HEK293 (cell line): ENCODE measurements at regions not wholly inside any gene's neighbourhood (a gene's known extent, or its start where the extent isn't known, plus 50 kb on each side); places are given as distances from the start of the nearest gene placed in this dataset.

Source experiments
- CTCF ChIA-PET: fragments of 350-600 bp; formaldehyde crosslinking; extraction: SDS; loops from one replicate; lab custom pipeline; 2021; ENCODE audit warnings: antibody characterized with exemption; lab: Yijun Ruan, JAX
- POLR2A ChIA-PET: fragments of 300-600 bp; formaldehyde crosslinking; extraction: SDS; loops from one replicate; lab custom pipeline; 2020; ENCODE audit warnings: antibody characterized with exemption, inconsistent platforms; lab: Yijun Ruan, JAX
- H3K27ac ChIP-seq: fragments of 200-500 bp; sonication (Bioruptor generic); 2 replicates; pipeline ENCODE4 v1.5.1; 2014; ENCODE audit warnings: low read depth, low read length, control low read depth, inconsistent platforms; ENCODE audit errors: extremely low read depth
- H3K36me3 ChIP-seq, 2 experiments: fragments of 200-500 bp in 1 of 2; sonication (Bioruptor generic) in 1 of 2; 1 replicate in 1 of 2; 2 replicates in 1 of 2; pipeline ENCODE4 v1.5.1; 2014 to 2017; ENCODE audit warnings: inconsistent platforms in 2 of 2, low read length in 2 of 2; ENCODE audit not compliant: control insufficient read depth in 2 of 2, insufficient read depth in 1 of 2
- H3K4me1 ChIP-seq: fragments of 200-500 bp; sonication (Bioruptor generic); 2 replicates; pipeline ENCODE4 v1.5.1; 2014; ENCODE audit warnings: mild to moderate bottlenecking, low read length, inconsistent platforms; ENCODE audit not compliant: control insufficient read depth, insufficient read depth
- H3K4me3 ChIP-seq: 2 replicates; pipeline ENCODE4 v1.5.1; 2011; ENCODE audit warnings: low read depth, mild to moderate bottlenecking, control low read depth, low read length, moderate library complexity
- H3K9me3 ChIP-seq: fragments of 200-500 bp; sonication (Bioruptor generic); 2 replicates; pipeline ENCODE4 v1.5.1; 2014; ENCODE audit warnings: low read depth, low read length, inconsistent platforms; ENCODE audit not compliant: control insufficient read depth, insufficient read depth
- GLI2 ChIP-seq: fragments of 450-650 bp; formaldehyde crosslinking; IDR thresholded peaks from 2 replicates; pipeline ENCODE4; 2017; ENCODE audit warnings: missing biosample characterization, missing genetic modification characterization, low read depth, borderline replicate concordance
- HOXC10 ChIP-seq: sonication (generic); formaldehyde crosslinking; IDR thresholded peaks from 2 replicates; pipeline ENCODE4 v1.8.1; 2023; ENCODE audit warnings: mild to moderate bottlenecking, missing genetic modification reagents
- RBAK ChIP-seq: fragments of 450-650 bp; formaldehyde crosslinking; IDR thresholded peaks from 2 replicates; pipeline ENCODE4 v1.5.1; 2016; ENCODE audit warnings: missing biosample characterization, missing genetic modification characterization
- YY1 ChIP-seq: fragments of 450-650 bp; formaldehyde crosslinking; IDR thresholded peaks from 2 replicates; pipeline ENCODE4 v1.5.1; 2018; ENCODE audit warnings: missing biosample characterization, missing genetic modification characterization
- ZBTB10 ChIP-seq: fragments of 450-650 bp; formaldehyde crosslinking; IDR thresholded peaks from 2 replicates; pipeline ENCODE4 v1.5.1; 2016; ENCODE audit warnings: missing biosample characterization, missing genetic modification characterization
- ZBTB17 ChIP-seq: fragments of 450-650 bp; formaldehyde crosslinking; IDR thresholded peaks from 2 replicates; pipeline ENCODE4 v1.5.1; 2016; ENCODE audit warnings: missing biosample characterization, missing genetic modification characterization
- ZBTB20 ChIP-seq: fragments of 450-650 bp; formaldehyde crosslinking; IDR thresholded peaks from 2 replicates; pipeline ENCODE4 v1.5.1; 2016; ENCODE audit warnings: missing biosample characterization, missing genetic modification characterization
- ZFP41 ChIP-seq: fragments of 450-650 bp; formaldehyde crosslinking; IDR thresholded peaks from 2 replicates; pipeline ENCODE4 v1.5.1; 2016; ENCODE audit warnings: missing biosample characterization, missing genetic modification characterization, borderline replicate concordance
- ZNF114 ChIP-seq: fragments of 450-650 bp; formaldehyde crosslinking; IDR thresholded peaks from 2 replicates; pipeline ENCODE4 v1.5.0; 2017; ENCODE audit warnings: missing biosample characterization, missing genetic modification characterization
- ZNF133 ChIP-seq: fragments of 450-650 bp; formaldehyde crosslinking; IDR thresholded peaks from 2 replicates; pipeline ENCODE4 v1.5.1; 2016; ENCODE audit warnings: missing biosample characterization, missing genetic modification characterization
- ZNF157 ChIP-seq: fragments of 450-650 bp; formaldehyde crosslinking; IDR thresholded peaks from 2 replicates; pipeline ENCODE4 v1.5.1; 2016; ENCODE audit warnings: missing biosample characterization, missing genetic modification characterization
- ZNF16 ChIP-seq: fragments of 450-650 bp; formaldehyde crosslinking; IDR thresholded peaks from 2 replicates; pipeline ENCODE4 v1.5.1; 2016; ENCODE audit warnings: low read depth, missing biosample characterization, missing genetic modification characterization
- ZNF18 ChIP-seq: fragments of 450-650 bp; formaldehyde crosslinking; IDR thresholded peaks from 2 replicates; pipeline ENCODE4 v1.5.1; 2016; ENCODE audit warnings: missing biosample characterization, missing genetic modification characterization
- ZNF266 ChIP-seq: fragments of 450-650 bp; formaldehyde crosslinking; IDR thresholded peaks from 2 replicates; pipeline ENCODE4 v1.5.1; 2016; ENCODE audit warnings: missing biosample characterization, missing genetic modification characterization, low read depth
- ZNF302 ChIP-seq: fragments of 450-650 bp; formaldehyde crosslinking; IDR thresholded peaks from 2 replicates; pipeline ENCODE4 v1.5.1; 2016; ENCODE audit warnings: missing biosample characterization, missing genetic modification characterization, low read depth
- ZNF48 ChIP-seq: fragments of 450-650 bp; formaldehyde crosslinking; IDR thresholded peaks from 2 replicates; pipeline ENCODE4 v1.5.1; 2016; ENCODE audit warnings: missing biosample characterization, missing genetic modification characterization
- ZNF654 ChIP-seq: fragments of 450-650 bp; formaldehyde crosslinking; IDR thresholded peaks from 2 replicates; pipeline ENCODE4 v1.5.1; 2016; ENCODE audit warnings: low read depth, missing biosample characterization, missing genetic modification characterization
- ZNF658 ChIP-seq: fragments of 450-650 bp; formaldehyde crosslinking; IDR thresholded peaks from 2 replicates; pipeline ENCODE4; 2016; ENCODE audit warnings: missing biosample characterization, missing genetic modification characterization
- ZNF777 ChIP-seq: fragments of 450-650 bp; formaldehyde crosslinking; IDR thresholded peaks from 2 replicates; pipeline ENCODE4 v1.5.1; 2017; ENCODE audit warnings: missing biosample characterization, missing genetic modification characterization, borderline replicate concordance
- ZNF837 ChIP-seq: fragments of 450-650 bp; formaldehyde crosslinking; IDR thresholded peaks from 2 replicates; pipeline ENCODE4 v1.5.1; 2016; ENCODE audit warnings: missing biosample characterization, missing genetic modification characterization
- TF ChIP-seq, protein P1 (sequence below): sonication (generic); formaldehyde crosslinking; IDR thresholded peaks from 2 replicates; pipeline ENCODE4 v1.8.1; 2022; ENCODE audit warnings: mild to moderate bottlenecking, moderate library complexity, missing genetic modification reagents

- CTCF ChIA-PET, result no interaction called here
- POLR2A ChIA-PET, result no interaction called here
Observed at GRCh38 chr15:61759639-61760038, 300.6 kb downstream of the VPS13C start.

DNA sequence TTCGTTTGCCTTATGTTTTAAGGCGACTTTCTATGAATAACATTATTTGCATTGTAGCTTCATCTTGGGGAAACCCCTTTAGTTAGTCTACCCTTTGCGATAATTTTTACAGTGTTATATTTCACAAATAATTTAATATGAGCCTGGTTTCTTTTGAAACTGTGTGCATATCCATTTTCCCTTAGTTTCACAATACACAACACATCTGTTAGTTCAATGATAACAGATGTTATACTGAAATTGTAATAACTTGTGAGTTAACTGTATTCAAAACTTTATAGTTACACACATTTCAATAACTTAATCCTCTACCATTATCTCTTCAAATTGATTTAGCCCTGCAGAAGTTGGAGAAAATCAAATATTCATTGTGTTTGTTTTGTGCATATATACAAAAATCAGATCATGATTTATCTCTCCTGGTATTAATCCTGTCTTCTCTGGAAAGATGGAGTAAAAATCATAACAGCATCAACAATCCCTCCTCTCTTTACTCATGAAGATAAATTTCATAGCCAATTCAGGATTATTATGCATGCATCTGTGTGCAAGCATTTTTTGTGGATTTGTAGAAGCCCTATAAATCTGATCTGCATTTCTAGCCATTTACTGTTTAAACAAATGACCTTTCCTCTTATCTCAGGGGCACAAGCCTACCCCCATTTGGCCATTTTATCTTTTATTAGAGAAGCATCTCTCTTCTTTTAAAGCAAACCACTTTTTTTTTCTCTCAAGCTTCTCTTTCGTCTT, 304.0 kb downstream of the VPS13C start:
- CTCF ChIA-PET, result interaction anchor here (0.6 kb wide), 1 partner anchor 539 kb away, joined by 3 read pairs; no protein-coding TSS in a partner anchor

More at GRCh38 chr15:61759639-61760038, 300.6 kb downstream of the VPS13C start:
- H3K27ac ChIP-seq, result no peak overlapping the region
- no peak overlapping the region for H3K4me3 ChIP-seq
- H3K36me3 ChIP-seq, result no peaks in the 10 kb centered on the region
- H3K9me3 ChIP-seq, result no peaks in the 10 kb centered on the region
- no peaks in the 10 kb centered on the region for H3K4me1 ChIP-seq
- TF ChIP-seq YY1 (tag by site-specific recombination) (no peak), GLI2 (tag by site-specific recombination) (no peak), ZBTB17 (no peak), ZBTB10 (tag by site-specific recombination) (no peak)
- TF ChIP-seq, protein P1, sequence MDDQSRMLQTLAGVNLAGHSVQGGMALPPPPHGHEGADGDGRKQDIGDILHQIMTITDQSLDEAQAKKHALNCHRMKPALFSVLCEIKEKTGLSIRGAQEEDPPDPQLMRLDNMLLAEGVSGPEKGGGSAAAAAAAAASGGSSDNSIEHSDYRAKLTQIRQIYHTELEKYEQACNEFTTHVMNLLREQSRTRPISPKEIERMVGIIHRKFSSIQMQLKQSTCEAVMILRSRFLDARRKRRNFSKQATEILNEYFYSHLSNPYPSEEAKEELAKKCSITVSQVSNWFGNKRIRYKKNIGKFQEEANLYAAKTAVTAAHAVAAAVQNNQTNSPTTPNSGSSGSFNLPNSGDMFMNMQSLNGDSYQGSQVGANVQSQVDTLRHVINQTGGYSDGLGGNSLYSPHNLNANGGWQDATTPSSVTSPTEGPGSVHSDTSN (CRISPR knock-in tag), result no peak

DNA sequence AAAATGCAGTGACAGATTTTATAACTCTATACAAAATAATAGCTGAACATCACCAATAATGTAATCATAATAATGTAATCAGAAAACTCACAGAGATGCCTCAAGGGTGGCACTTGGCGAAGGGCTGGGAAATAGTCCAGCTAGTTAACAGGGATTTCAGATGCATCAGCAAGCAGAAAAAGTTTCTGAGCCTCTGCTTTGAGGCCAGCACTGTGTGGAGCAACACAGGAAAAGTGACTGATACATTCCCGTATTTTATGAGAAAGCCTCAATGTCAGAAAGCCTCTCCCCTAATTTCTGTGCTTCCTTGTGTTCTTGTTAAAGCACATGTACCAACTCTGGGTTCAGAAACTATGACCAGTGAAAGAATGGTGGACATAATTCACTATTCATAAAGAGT, 304.8 kb downstream of the VPS13C start:
- no peaks in the 10 kb centered on the region for H3K9me3 ChIP-seq
- CTCF ChIA-PET, result interaction anchor here (0.6 to 1.0 kb wide), 2 partner anchors 79 to 538 kb away, joined by 3 to 4 read pairs; no protein-coding TSS in a partner anchor
- H3K36me3 ChIP-seq, result no peaks in the 10 kb centered on the region
- no peak overlapping the region for H3K4me3 ChIP-seq
- no peak for TF ChIP-seq ZNF18 (tag by site-specific recombination)
- TF ChIP-seq RBAK (tag by site-specific recombination), result no peak
- TF ChIP-seq ZBTB20 (tag by site-specific recombination), result no peak
- TF ChIP-seq ZNF266 (tag by site-specific recombination), result no peak
- no peak for TF ChIP-seq ZNF133
- TF ChIP-seq ZNF837 (tag by site-specific recombination), result no peak
- TF ChIP-seq YY1 (tag by site-specific recombination), result no peak
- TF ChIP-seq ZNF654 (tag by site-specific recombination), result no peak
- TF ChIP-seq ZNF114 (tag by site-specific recombination), result no peak
- no peak for TF ChIP-seq ZNF777 (tag by site-specific recombination)
- TF ChIP-seq ZFP41 (tag by site-specific recombination), result no peak
- TF ChIP-seq ZNF302 (tag by site-specific recombination), result no peak
- TF ChIP-seq ZNF16, result no peak
- TF ChIP-seq, all 188 proteins: peak for 0
- POLR2A ChIA-PET, result no interaction called here
- Histone ChIP-seq H3K4me1 (no peaks in the 10 kb centered on the region), H3K27ac (no peak overlapping the region)

More for the DNA sequence above, 304.0 kb downstream of the VPS13C start:
- no peak overlapping the region for H3K4me3 ChIP-seq
- no peaks in the 10 kb centered on the region for H3K4me1 ChIP-seq
- H3K27ac ChIP-seq, result no peak overlapping the region
- no peak for TF ChIP-seq HOXC10
- TF ChIP-seq ZNF48, result no peak
- TF ChIP-seq ZNF157 (tag by site-specific recombination), result no peak
- no peak for TF ChIP-seq ZNF658 (tag by site-specific recombination)
- POLR2A ChIA-PET, result no interaction called here
- no peaks in the 10 kb centered on the region for H3K36me3 ChIP-seq
- no peaks in the 10 kb centered on the region for H3K9me3 ChIP-seq
